ENCODE measurements at regions not wholly inside any gene's neighbourhood (a gene's known extent, or its start where the extent isn't known, plus 50 kb on each side); places are given as distances from the start of the nearest gene placed in this dataset.

GRCh38 chr13:109840893-109841287 is 54.5 kb upstream of the IRS2 start:
- H3K9me3 ChIP-seq (ENCODE audit: control insufficient read depth, low read depth, low read length), result no peaks in the 10 kb centered on the region
- H3K4me2 ChIP-seq (ENCODE audit: insufficient read depth, insufficient read length, low read length), result no peak overlapping the region
- H2AFZ ChIP-seq (ENCODE audit: low read length), result no peak overlapping the region
- H4K91ac ChIP-seq (ENCODE audit: insufficient read length, low read depth, low read length), result no peak overlapping the region
- H4K5ac ChIP-seq (ENCODE audit: insufficient read length, low read depth, low read length), result no peak overlapping the region
- no peaks in the 10 kb centered on the region; the same call in 1 of the 2 replicates for H3K27me3 ChIP-seq (ENCODE audit: insufficient read depth, low read length)
- H3K27me3 Mint-ChIP-seq (ENCODE audit: low read depth), result peaks cover 6% of the 10 kb centered on the region
- no peaks in the 10 kb centered on the region for H3K79me2 ChIP-seq (ENCODE audit: insufficient read depth, low read length)
- no peak overlapping the region for H3K27ac Mint-ChIP-seq
- H3K4me3 Mint-ChIP-seq, result no peak overlapping the region
- H4K20me1 ChIP-seq (ENCODE audit: control insufficient read depth, insufficient read depth, insufficient read length), result no peaks in the 10 kb centered on the region
- H3K9me3 Mint-ChIP-seq, result no peaks in the 10 kb centered on the region
- no peak overlapping the region for H2BK120ac ChIP-seq (ENCODE audit: low read depth, low read length, poor library complexity, severe bottlenecking)
- H3K18ac ChIP-seq (ENCODE audit: insufficient read length, low read depth, low read length), result no peak overlapping the region
- no peak overlapping the region for H3K9ac ChIP-seq (ENCODE audit: extremely low read depth, insufficient read length, low read length)
- no peak overlapping the region for H3K23ac ChIP-seq (ENCODE audit: insufficient read length, low read depth, low read length)
- no peak overlapping the region for H2BK15ac ChIP-seq (ENCODE audit: low read depth, low read length)
- no peak overlapping the region for H3K4ac ChIP-seq (ENCODE audit: low read depth, low read length)
- H3K27ac ChIP-seq (ENCODE audit: insufficient read length, low read depth, low read length), result no peak overlapping the region
- no CpG with 5 or more reads among the region's 4 CpGs for WGBS (ENCODE audit: extremely low coverage, insufficient read length, low lambda C conversion rate)
- no peaks in the 10 kb centered on the region for H3K23me2 ChIP-seq (ENCODE audit: insufficient read length, low read depth, low read length, poor library complexity, severe bottlenecking)
- no peaks in the 10 kb centered on the region for H3K4me1 ChIP-seq (ENCODE audit: insufficient read depth, low read length)
- no peak overlapping the region for H4K8ac ChIP-seq (replicated peaks; ENCODE audit: insufficient read length, low read depth, low read length)
- DNase-seq, result no peak
- H3T11ph ChIP-seq (ENCODE audit: low read length), result no peak overlapping the region
- peaks cover 7 to 12% of the 10 kb centered on the region in 2 experiments; a peak in 3 of 4 replicates for H3K4me1 Mint-ChIP-seq
- H2BK5ac ChIP-seq (ENCODE audit: insufficient read length, low read length), result no peak overlapping the region
- no peak overlapping the region for H3K14ac ChIP-seq (ENCODE audit: insufficient read depth, low read length)
- no peak overlapping the region for H3K56ac ChIP-seq (ENCODE audit: insufficient read length, low read depth, low read length)
- no peak overlapping the region for H2AK5ac ChIP-seq (ENCODE audit: insufficient read length, low read length)
- H3K79me1 ChIP-seq (ENCODE audit: insufficient read depth, low read depth, low read length, poor library complexity, severe bottlenecking), result no peaks in the 10 kb centered on the region
- H2BK20ac ChIP-seq (ENCODE audit: low read depth, low read length, poor library complexity, severe bottlenecking), result no peak overlapping the region
- no peak for TF ChIP-seq CTCF (conservative IDR thresholded peaks at IDR 0.05)
- H2BK12ac ChIP-seq (ENCODE audit: insufficient read length, low read depth, low read length), result no peak overlapping the region
- H3K36me3 Mint-ChIP-seq (ENCODE audit: insufficient read depth in 1 of 3, low read depth in 3 of 3), result no peaks in the 10 kb centered on the region
